ENCODE measurements at regions not wholly inside any gene's neighbourhood (a gene's known extent, or its start where the extent isn't known, plus 50 kb on each side); places are given as distances from the start of the nearest gene placed in this dataset.

DNA sequence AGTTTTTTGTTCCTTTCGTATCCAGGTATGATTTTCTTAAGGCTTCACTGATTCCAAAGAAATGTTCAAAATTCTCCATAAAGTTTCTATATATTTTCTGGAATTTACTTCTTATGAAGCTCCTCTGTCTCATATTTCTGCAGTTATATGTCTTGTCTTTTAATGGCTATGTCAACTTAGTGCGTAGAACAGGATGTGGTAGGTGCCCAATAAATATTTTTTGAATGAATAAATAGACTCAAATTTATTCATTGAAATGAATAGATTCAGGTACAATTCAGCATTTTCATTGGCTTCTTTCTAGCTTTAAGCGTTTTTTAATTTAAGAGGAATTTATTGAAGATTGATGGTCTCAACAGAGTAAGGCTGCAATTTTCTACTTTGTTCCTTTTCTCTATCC, 231.9 kb upstream of the BOD1L1 start:
- TF ChIP-seq, protein P1, sequence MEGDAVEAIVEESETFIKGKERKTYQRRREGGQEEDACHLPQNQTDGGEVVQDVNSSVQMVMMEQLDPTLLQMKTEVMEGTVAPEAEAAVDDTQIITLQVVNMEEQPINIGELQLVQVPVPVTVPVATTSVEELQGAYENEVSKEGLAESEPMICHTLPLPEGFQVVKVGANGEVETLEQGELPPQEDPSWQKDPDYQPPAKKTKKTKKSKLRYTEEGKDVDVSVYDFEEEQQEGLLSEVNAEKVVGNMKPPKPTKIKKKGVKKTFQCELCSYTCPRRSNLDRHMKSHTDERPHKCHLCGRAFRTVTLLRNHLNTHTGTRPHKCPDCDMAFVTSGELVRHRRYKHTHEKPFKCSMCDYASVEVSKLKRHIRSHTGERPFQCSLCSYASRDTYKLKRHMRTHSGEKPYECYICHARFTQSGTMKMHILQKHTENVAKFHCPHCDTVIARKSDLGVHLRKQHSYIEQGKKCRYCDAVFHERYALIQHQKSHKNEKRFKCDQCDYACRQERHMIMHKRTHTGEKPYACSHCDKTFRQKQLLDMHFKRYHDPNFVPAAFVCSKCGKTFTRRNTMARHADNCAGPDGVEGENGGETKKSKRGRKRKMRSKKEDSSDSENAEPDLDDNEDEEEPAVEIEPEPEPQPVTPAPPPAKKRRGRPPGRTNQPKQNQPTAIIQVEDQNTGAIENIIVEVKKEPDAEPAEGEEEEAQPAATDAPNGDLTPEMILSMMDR (IDR thresholded peaks at IDR 0.05; ENCODE audit: low read length): no peak
- TF ChIP-seq EZH2 (optimal IDR thresholded peaks at IDR 0.05; ENCODE audit: low read depth, low read length): no peak

Measured in MM.1S (cell line).